HG03196 (cell line): ENCODE measurements at regions not wholly inside any gene's neighbourhood (a gene's known extent, or its start where the extent isn't known, plus 50 kb on each side); places are given as distances from the start of the nearest gene placed in this dataset.

Experiments
- ATAC-seq: cut with Tn5 transposase; IDR thresholded peaks from one replicate; pipeline ENCODE4 v1.9.1; 2021; ENCODE audit not compliant: unreplicated experiment

- no peak for ATAC-seq
Measured at GRCh38 chr20:39855056-39855455, 834.0 kb downstream of the MAFB start.

- no peak for ATAC-seq
Measured at GRCh38 chr20:39853636-39854035, 835.4 kb downstream of the MAFB start.

GRCh38 chr20:39853050-39853449 is 836.0 kb downstream of the MAFB start:
- ATAC-seq = no peak

GRCh38 chr20:39851459-39851858 is 837.6 kb downstream of the MAFB start:
- ATAC-seq = no peak

- no peak for ATAC-seq
Measured at GRCh38 chr20:39850821-39851330, 838.2 kb downstream of the MAFB start.

- no peak for ATAC-seq
Measured at GRCh38 chr20:39850246-39850645, 838.8 kb downstream of the MAFB start.

- no peak for ATAC-seq
Measured at GRCh38 chr20:39849664-39850063, 839.4 kb downstream of the MAFB start.

- no peak for ATAC-seq
Measured at GRCh38 chr20:39849171-39849570, 839.9 kb downstream of the MAFB start.

- no peak for ATAC-seq
Measured at GRCh38 chr20:39839399-39840119, 849.5 kb downstream of the MAFB start.

- ATAC-seq = no peak
Measured at GRCh38 chr20:39837561-39837960, 851.5 kb downstream of the MAFB start.

- no peak for ATAC-seq
Measured at GRCh38 chr20:39835130-39835842, 853.8 kb downstream of the MAFB start.

- no peak for ATAC-seq
Measured at GRCh38 chr20:39830903-39831302, 858.1 kb downstream of the MAFB start.

- ATAC-seq = peak; percentile 83
Measured at GRCh38 chr20:39829661-39830060, 859.4 kb downstream of the MAFB start.

- ATAC-seq = peak; percentile 15
Measured at GRCh38 chr20:39829256-39829655, 859.8 kb downstream of the MAFB start.

GRCh38 chr20:39825950-39826349 is 863.1 kb downstream of the MAFB start:
- no peak for ATAC-seq

GRCh38 chr20:39825524-39825923 is 863.4 kb downstream of the DHX35 start:
- ATAC-seq = no peak

- ATAC-seq = no peak
Measured at GRCh38 chr20:39823224-39823623, 861.1 kb downstream of the DHX35 start.

GRCh38 chr20:39822667-39823066 is 860.5 kb downstream of the DHX35 start:
- ATAC-seq = no peak

- no peak for ATAC-seq
Measured at GRCh38 chr20:39813190-39813829, 851.2 kb downstream of the DHX35 start.

GRCh38 chr20:39812116-39812515 is 850.0 kb downstream of the DHX35 start:
- no peak for ATAC-seq

- no peak for ATAC-seq
Measured at GRCh38 chr20:39810309-39810708, 848.2 kb downstream of the DHX35 start.

- ATAC-seq = no peak
Measured at GRCh38 chr20:39808613-39809012, 846.5 kb downstream of the DHX35 start.
